ENCODE measurements at regions not wholly inside any gene's neighbourhood (a gene's known extent, or its start where the extent isn't known, plus 50 kb on each side); places are given as distances from the start of the nearest gene placed in this dataset.
"Not testable (repeated sequence)": the region's sequence is repeated elsewhere in the genome, so short reads cannot be mapped to it uniquely, and the experiment has no call there.

- FAIRE-seq (no peak), DNase-seq (ENCODE audit: insufficient read length, low spot score) (no peak)
- no peak for TF ChIP-seq CTCF (IDR thresholded peaks at IDR 0.05; ENCODE audit: insufficient read depth, missing control alignments)
Observed at GRCh38 chr7:91694351-91694841, 186.1 kb downstream of the MTERF1 start.

- no peak for DNase-seq (ENCODE audit: insufficient read length, low spot score)
- TF ChIP-seq CTCF (IDR thresholded peaks at IDR 0.05; ENCODE audit: insufficient read depth, missing control alignments), result no peak
- no peak for FAIRE-seq
Observed at GRCh38 chr7:91710881-91711280, 169.6 kb downstream of the MTERF1 start.

GRCh38 chr7:91713669-91714068, 166.8 kb downstream of the MTERF1 start:
- TF ChIP-seq CTCF (IDR thresholded peaks at IDR 0.05; ENCODE audit: insufficient read depth, missing control alignments), result no peak
- FAIRE-seq (no peak), DNase-seq (ENCODE audit: insufficient read length, low spot score) (no peak)

- TF ChIP-seq CTCF (IDR thresholded peaks at IDR 0.05; ENCODE audit: insufficient read depth, missing control alignments), result no peak
- DNase-seq (ENCODE audit: insufficient read length, low spot score) (no peak), FAIRE-seq (no peak)
Observed at GRCh38 chr7:91717681-91718470, 162.6 kb downstream of the MTERF1 start.

- TF ChIP-seq CTCF (IDR thresholded peaks at IDR 0.05; ENCODE audit: insufficient read depth, missing control alignments), result no peak
- FAIRE-seq (no peak), DNase-seq (ENCODE audit: insufficient read length, low spot score) (no peak)
Observed at GRCh38 chr7:91719008-91719407, 161.5 kb downstream of the MTERF1 start.

GRCh38 chr7:91720260-91720937, 160.1 kb downstream of the MTERF1 start:
- TF ChIP-seq CTCF (IDR thresholded peaks at IDR 0.05; ENCODE audit: insufficient read depth, missing control alignments), result no peak
- DNase-seq (ENCODE audit: insufficient read length, low spot score), result no peak
- FAIRE-seq, result no peak

- no peak for DNase-seq (ENCODE audit: insufficient read length, low spot score)
- no peak for FAIRE-seq
- no peak for TF ChIP-seq CTCF (IDR thresholded peaks at IDR 0.05; ENCODE audit: insufficient read depth, missing control alignments)
Observed at GRCh38 chr7:91722831-91723230, 157.7 kb downstream of the MTERF1 start.

- not testable (repeated sequence) for DNase-seq (ENCODE audit: insufficient read length, low spot score); FAIRE-seq
Observed at GRCh38 chr7:91729046-91729445, 151.5 kb downstream of the MTERF1 start.
